HG03521 (cell line): ENCODE measurements at regions not wholly inside any gene's neighbourhood (a gene's known extent, or its start where the extent isn't known, plus 50 kb on each side); places are given as distances from the start of the nearest gene placed in this dataset.
"Not testable (repeated sequence)": the region's sequence is repeated elsewhere in the genome, so short reads cannot be mapped to it uniquely, and the experiment has no call there.

ENCODE experiments used
- ATAC-seq: cut with Tn5 transposase; IDR thresholded peaks from one replicate; pipeline ENCODE4 v1.9.1; 2021; ENCODE audit warnings: mild to moderate bottlenecking, moderate library complexity; ENCODE audit not compliant: unreplicated experiment

GRCh38 chr5:10019236-10019635, 230.5 kb downstream of the ATPSCKMT start:
- no peak for ATAC-seq

DNA sequence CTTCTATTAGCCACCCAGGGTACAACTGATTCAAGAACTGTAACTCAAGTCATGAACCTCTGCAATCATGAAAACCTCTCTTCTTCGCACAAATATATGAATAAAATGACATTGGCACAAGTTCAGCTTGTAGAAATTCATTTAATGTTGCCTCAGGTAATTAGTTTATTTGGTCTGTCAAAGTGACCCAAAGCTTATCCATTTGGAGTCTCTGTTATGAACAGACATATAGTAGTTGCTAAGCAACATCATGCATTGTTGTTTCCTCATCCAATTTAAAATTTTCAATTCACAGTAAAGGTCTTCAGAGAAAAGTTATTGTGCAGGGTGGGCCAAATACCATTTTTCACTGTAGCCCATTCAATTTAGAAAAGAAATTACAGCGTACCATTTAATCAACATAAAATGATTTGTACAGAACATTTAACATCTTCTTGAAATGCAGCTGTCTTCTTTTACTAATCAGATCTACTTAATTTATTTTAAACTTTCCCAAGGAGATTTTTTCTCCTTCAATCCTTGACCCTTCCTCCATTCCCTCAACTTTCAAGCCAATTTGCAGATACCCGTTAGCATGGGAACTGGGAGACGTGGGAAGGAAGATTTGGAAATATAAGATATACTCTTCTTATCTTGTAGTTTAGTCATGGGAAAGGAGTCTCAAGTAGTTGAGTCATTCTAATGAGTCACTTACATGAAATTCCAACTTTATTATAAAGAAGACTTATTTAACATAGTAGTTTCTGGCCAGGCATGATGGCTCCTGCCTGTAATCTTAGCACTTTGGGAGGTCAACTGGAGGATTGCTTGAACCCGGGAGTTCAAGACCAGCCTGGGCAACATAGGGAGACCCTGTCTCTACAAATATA, 231.3 kb downstream of the ATPSCKMT start:
- no peak for ATAC-seq

GRCh38 chr5:10017786-10018185, 231.9 kb downstream of the ATPSCKMT start:
- ATAC-seq = no peak

DNA sequence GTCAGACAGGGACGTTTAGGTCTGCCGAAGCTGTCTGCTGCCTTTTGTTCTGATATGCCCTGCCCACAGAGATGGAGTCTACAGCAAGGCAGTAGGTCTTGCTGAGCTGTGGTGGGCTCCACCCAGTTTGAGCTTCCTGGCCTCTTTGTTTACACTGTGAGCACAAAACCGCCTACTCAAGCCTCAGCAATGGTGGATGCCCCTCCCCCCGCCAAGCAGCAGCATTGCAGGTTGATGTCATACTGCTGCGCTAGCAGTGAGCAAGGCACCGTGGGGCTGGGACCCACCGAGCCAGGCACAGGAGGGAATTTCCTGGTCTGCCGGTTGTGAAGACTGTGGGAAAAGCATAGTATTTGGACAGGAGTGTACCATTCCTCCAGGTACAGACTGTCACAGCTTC, 233.1 kb downstream of the ATPSCKMT start:
- not testable (repeated sequence) for ATAC-seq

DNA sequence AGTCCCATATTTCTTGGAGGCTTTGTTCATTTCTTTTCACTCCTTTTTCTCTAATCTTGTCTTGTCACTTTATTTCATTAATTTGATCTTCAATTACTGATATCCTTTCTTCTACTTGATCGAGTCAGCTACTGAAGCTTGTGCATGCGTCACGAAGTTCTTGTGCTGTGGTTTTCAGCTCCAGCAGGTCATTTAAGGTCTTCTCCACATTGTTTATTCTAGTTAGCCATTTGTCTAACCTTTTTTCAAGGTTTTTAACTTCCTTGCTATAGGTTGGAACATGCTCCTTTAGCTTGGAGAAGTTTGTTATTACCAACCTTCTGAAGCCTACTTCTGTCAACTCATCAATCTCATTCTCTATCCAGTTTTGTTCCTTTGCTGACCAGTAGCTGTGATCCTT, 234.0 kb downstream of the ATPSCKMT start:
- ATAC-seq = not testable (repeated sequence)

- no peak for ATAC-seq
Observed at GRCh38 chr5:10009802-10010201, 239.9 kb downstream of the ATPSCKMT start.

GRCh38 chr5:9987101-9987500, 262.6 kb downstream of the ATPSCKMT start:
- ATAC-seq = no peak

- no peak for ATAC-seq
Observed at GRCh38 chr5:9977070-9977469, 272.6 kb downstream of the ATPSCKMT start.

- ATAC-seq = no peak
Observed at GRCh38 chr5:9976621-9977020, 273.1 kb downstream of the ATPSCKMT start.

- no peak for ATAC-seq
Observed at GRCh38 chr5:9972059-9972458, 277.6 kb downstream of the ATPSCKMT start.

GRCh38 chr5:9971301-9971700, 278.4 kb downstream of the ATPSCKMT start:
- no peak for ATAC-seq

GRCh38 chr5:9958914-9959313, 290.8 kb downstream of the ATPSCKMT start:
- ATAC-seq = no peak

DNA sequence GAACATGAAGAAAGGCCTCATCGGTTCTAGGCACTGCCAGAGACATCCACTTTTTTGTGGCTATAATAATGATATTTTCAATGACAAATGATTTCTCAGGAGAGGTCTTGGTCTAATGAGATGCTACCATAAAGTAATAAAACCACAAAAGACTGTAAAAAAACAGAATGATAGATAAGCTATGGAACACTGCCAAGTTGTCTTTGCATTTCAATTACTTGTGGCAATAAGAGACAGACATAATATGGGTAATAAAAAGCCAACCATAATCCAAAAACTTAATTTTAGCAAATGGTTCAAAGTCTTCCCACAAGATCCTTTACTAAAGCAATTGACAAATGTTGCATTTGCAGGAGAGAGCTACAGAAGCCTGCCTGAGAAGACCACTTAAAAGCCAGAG, 292.5 kb downstream of the ATPSCKMT start:
- no peak for ATAC-seq

- ATAC-seq = no peak
Observed at GRCh38 chr5:9956725-9957124, 293.0 kb downstream of the ATPSCKMT start.

- ATAC-seq = no peak
Observed at GRCh38 chr5:9955586-9955985, 294.1 kb downstream of the ATPSCKMT start.

GRCh38 chr5:9954869-9955268, 294.8 kb downstream of the ATPSCKMT start:
- ATAC-seq = no peak

DNA sequence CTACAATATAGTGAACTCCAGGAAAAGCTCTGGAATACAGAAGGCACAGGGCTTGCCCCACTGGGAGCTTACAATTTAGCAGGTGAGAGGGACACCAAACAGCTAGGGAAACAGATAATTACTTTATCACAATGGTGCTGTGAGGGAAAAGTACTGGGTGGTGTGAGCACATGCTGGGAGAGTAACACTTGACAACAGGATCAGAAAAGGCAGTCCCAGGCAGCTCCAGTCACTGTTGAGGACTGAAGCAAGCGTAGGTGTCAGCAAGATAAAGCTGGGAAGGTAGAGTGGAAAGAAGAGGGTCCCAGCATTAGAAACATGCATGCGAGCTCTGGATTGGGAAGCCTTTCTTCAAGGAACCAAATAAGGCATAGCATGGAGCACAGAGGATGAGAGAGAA, 296.0 kb downstream of the ATPSCKMT start:
- no peak for ATAC-seq

- no peak for ATAC-seq
Observed at GRCh38 chr5:9951865-9952516, 297.7 kb downstream of the ATPSCKMT start.

GRCh38 chr5:9947944-9948343, 301.7 kb downstream of the ATPSCKMT start:
- no peak for ATAC-seq

GRCh38 chr5:9947225-9947714, 302.4 kb downstream of the ATPSCKMT start:
- no peak for ATAC-seq

GRCh38 chr5:9932770-9933169, 302.6 kb upstream of the TAS2R1 start:
- ATAC-seq = no peak

GRCh38 chr5:9930156-9930555, 300.0 kb upstream of the TAS2R1 start:
- ATAC-seq = no peak
